Hindlimb muscle (tissue), 1 donor: ENCODE measurements at regions not wholly inside any gene's neighbourhood (a gene's known extent, or its start where the extent isn't known, plus 50 kb on each side); places are given as distances from the start of the nearest gene placed in this dataset.
A peak's percentile ranks its signal among the peaks of the same experiment; 100 is the strongest.
"Not testable (repeated sequence)": the region's sequence is repeated elsewhere in the genome, so short reads cannot be mapped to it uniquely, and the experiment has no call there.

Experiments used
- DNase-seq: peaks from one replicate; pipeline ENCODE4 v3.0.0-alpha.2; 2013

- DNase-seq: no peak
These were observed 853.7 kb downstream of the FAT4 start for GRCh38 chr4:126168484-126168883.

GRCh38 chr4:126172126-126172525 is 857.4 kb downstream of the FAT4 start:
- no peak for DNase-seq

GRCh38 chr4:126174627-126175026 is 859.9 kb downstream of the FAT4 start:
- DNase-seq: no peak

GRCh38 chr4:126180642-126181041 is 865.9 kb downstream of the FAT4 start:
- no peak for DNase-seq

GRCh38 chr4:126182336-126182735 is 867.6 kb downstream of the FAT4 start:
- DNase-seq: no peak

GRCh38 chr4:126182786-126183185 is 868.0 kb downstream of the FAT4 start:
- DNase-seq: no peak

- DNase-seq: no peak
These were observed 868.5 kb downstream of the FAT4 start for GRCh38 chr4:126183206-126183605.

- DNase-seq: no peak
These were observed 876.8 kb downstream of the FAT4 start for GRCh38 chr4:126191536-126191935.

- DNase-seq: no peak
These were observed 877.8 kb downstream of the FAT4 start for GRCh38 chr4:126192506-126192905.

- not testable (repeated sequence) for DNase-seq
These were observed 886.7 kb downstream of the FAT4 start for GRCh38 chr4:126201251-126202138.

GRCh38 chr4:126202226-126202625 is 887.5 kb downstream of the FAT4 start:
- DNase-seq: no peak

GRCh38 chr4:126207910-126208309 is 893.2 kb downstream of the FAT4 start:
- DNase-seq: no peak

GRCh38 chr4:126209147-126209546 is 894.4 kb downstream of the FAT4 start:
- peak; percentile 54 for DNase-seq

GRCh38 chr4:126213996-126214395 is 899.2 kb downstream of the FAT4 start:
- DNase-seq: no peak

GRCh38 chr4:126215759-126216158 is 901.0 kb downstream of the FAT4 start:
- DNase-seq: no peak

GRCh38 chr4:126216611-126217010 is 901.9 kb downstream of the FAT4 start:
- no peak for DNase-seq

- DNase-seq: no peak
These were observed 906.5 kb downstream of the FAT4 start for GRCh38 chr4:126221282-126221681.

- no peak for DNase-seq
These were observed 907.1 kb downstream of the FAT4 start for GRCh38 chr4:126221717-126222340.

GRCh38 chr4:126223784-126224407 is 909.1 kb downstream of the FAT4 start:
- no peak for DNase-seq

- no peak for DNase-seq
These were observed 912.7 kb downstream of the FAT4 start for GRCh38 chr4:126227428-126227827.

- no peak for DNase-seq
These were observed 915.5 kb downstream of the FAT4 start for GRCh38 chr4:126230269-126230668.

- no peak for DNase-seq
These were observed 918.7 kb downstream of the FAT4 start for GRCh38 chr4:126233483-126233882.

GRCh38 chr4:126238013-126238412 is 923.3 kb downstream of the FAT4 start:
- DNase-seq: no peak

- DNase-seq: no peak
These were observed 926.9 kb downstream of the FAT4 start for GRCh38 chr4:126241634-126242033.
